ENCODE measurements at regions not wholly inside any gene's neighbourhood (a gene's known extent, or its start where the extent isn't known, plus 50 kb on each side); places are given as distances from the start of the nearest gene placed in this dataset.

DNA sequence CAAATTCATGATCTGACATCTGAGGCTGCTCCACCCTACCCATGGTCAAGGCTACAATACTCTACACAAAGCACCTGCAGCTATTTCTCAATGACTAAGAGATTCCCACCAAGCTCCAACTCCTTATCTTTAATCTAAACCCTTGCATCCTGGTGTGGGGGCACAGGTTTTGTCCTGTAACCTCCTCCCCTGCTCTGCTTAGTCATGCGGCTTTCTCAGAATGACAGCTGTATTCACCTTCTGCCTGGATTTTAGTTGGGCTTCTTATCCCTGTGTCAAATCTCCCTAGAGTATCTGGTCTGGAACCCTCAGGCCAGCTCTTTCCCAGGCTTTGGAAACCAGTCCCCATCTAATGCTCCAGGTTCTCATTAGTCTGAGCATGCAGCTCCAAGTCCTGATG lies 159.0 kb downstream of the BARHL2 start:
- no peak for DNase-seq

DNA sequence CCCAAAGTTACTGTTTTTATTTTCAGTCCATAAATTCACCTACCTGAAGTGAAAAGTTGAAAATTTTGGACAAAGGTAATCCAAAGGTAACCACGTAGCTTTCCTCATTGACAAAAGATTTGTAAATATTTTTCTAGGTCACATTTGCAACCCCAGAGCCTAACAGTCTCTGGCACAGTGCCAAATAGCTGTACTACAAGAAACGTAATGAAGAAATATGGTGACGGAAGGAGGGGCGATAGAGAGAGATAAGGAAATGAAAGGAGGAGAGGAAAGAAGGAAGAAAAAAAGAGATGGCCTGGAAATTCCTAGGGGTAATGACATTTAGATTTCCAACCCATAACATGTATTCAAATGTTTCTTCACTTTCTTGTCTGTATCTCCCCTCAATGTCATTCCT lies 159.4 kb downstream of the BARHL2 start:
- no peak for DNase-seq

DNA sequence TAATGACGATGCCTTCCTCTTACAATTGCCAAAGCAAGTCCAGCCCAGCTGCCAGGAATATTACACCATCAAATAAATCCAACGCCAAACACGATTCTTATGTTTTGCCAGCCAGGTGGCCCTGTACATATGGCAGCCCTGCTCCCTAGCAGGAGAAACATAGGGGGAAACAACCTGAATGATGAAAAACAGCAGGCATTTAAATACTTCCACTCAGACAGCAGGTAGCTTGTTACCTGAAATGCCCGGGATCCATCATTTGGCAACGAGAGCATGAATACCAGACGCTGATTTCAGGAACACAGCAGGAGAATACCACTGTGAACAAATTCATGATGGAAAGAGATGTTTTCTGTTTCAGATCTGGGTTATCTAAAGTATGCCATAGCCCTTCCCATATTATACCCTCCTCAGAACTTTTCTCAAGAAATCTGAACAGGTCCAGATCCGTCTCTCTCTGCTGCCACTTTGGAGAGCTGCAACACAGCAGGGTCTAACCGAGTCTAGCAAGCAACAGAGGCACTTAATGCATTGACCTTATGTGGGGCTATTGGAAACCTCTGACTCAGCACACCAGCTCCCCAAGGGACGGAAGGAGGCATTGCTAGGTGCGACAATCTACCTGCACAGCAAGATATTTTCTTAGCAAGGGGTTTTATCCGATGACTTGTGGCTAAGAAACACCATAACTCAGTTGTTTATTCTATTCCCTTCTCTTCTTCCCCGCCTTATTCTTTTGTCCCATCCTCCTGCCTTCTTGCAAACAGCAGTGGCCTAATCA lies 166.3 kb downstream of the BARHL2 start:
- DNase-seq, result no peak

DNA sequence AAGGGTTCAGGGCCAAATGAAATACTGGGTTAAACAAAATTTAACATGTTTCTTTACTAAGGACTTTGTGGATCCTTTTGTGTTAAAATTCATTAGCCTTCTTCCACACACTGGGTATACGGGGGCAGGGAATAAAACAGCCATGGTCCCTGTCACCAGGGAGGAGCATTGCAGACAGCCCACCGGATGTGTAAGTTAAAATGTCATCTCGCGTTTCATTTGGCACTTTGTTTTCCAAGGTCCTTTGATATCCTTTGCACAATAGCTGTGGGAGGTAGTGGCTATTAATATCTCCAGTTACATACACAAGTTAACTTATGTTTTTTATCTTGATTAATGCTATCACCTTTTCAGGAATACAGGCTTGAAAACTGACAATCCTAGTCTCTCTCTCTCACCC lies 172.7 kb downstream of the BARHL2 start:
- no peak for DNase-seq

DNA sequence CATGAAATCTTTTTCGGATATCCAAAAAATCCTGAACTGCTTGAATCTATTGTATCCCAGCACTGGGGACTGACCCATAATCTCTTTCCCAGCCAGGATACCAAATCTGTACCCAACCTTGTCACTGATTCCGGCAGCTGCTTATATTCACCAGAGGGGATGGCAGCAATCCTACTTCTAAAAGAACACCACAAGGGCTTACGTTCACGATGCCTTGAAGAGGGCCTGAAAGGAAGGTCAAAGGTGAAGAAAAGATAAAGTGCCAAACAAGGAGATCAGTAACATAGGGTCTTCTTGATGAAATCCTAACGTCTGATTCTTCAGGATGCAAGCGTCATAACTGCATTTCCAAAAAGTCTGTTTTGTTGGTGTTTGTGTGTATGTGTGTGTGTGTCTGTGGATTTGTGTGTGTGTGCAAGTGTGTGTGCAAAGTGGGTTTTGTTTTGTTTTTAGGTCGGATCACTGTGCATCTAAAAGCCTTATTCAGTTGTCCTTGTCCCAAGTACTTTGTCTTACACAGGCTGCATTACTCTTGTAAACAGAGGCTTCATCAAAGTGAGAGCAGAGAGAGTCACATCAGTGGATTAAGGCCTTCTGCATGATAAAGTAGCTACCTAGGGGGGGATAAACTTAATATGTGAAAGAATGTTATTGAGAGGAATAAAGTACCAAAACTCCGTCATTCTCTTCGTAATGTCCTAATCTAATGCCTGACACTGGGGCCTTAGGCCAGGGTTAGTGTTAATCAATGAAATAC lies 179.3 kb downstream of the BARHL2 start:
- DNase-seq, result no peak

DNA sequence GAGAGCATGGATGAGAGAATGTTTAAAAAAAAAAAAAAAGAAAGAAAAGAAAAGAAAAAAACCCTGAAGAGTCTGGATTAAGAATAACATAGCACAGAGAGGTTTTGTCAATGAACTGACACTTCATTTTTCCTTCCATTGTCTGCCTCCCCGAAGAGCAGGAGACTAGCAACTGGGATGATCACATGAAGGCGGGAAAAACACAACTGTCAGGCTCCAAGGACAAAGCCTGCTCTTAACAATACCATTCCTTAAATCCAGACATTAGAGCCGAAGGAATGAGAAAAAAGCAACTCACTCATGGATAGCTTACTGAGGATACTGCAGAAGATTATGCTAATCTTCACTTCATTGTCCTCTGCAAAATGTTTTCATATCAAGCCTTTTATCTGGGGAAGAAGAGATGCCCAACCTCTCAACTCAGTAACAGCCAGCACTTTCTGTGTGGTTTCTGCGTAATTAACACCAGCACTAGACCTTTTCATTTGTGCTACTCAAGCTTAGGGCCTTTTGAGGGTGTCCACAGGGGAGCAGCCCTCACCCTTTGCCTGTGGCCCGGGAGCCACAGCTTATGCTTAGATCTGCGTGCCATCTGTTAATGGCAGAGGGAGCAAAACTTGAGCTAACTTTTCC lies 182.3 kb downstream of the BARHL2 start:
- no peak for DNase-seq

DNA sequence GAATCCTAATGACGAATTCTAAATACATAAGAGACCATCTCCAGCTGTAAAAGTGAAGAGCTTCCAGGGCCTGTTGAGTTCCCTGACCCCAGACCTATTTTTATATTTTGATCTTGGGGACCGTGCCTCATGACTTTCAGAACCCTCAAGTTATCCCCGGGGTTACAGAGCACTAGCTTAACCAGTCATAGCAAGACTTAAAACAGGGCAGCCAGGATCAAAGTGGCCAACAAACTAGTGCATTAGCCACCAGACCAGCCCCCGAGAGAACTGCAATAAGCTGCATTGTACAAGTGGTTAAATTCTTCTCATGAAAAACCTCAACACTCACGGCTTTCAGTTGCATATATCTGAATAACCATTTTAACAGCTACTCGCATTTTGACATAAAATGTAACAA lies 183.0 kb downstream of the BARHL2 start:
- DNase-seq, result no peak

DNA sequence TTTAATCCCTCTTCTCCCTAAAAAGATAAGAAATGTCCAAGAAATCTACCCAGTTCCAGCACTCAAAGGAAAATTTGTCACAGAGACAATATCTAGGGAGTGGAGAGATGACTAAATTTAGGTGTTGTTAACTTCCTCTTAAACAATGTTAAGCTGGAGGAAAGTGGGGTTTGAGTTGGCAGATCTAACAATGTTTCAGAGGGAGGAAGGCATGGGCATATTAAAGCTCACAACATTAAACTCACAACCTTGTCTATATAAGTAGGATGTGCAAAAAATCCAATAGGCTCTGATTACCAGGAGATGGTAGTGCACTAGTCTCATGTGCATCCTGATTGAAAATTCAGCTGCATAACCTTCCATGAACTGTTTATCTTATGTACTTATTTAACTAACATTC lies 190.1 kb downstream of the BARHL2 start:
- no peak for DNase-seq

DNA sequence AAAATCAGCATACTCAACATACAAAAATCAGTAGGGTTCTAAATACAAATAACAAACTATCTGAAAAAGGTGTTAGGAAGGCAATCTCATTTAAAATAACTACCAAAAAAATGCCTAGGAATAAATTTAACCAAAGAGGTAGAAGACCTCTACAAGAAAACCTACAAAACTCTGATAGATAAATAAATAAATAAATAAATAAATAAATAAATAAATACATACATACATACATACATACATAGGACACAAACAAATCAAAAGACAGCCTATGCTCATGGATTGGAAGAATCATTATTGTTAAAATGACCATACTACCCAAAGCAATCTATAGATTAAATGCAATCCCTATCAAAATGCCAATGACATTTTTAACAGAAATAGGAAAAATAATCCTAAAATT lies 194.7 kb downstream of the BARHL2 start:
- no peak for DNase-seq

DNA sequence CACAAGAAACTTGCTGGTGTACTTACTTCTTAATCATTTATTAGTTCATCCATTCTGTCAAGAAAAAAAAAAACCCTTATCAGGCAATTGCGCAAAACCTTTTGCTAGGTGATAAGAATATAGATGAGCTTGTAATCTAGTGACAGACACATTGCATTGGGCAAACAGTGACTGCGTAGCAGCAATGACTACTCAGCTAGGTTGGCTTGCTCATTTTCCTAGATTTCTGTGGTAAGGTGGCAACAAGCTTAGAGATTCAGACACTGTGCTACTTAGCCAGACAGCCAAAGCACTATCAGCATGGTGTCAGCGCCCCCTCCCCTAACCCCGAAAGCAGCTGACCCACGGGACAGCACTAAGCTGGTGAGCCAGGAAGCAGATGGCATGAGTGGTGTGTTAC lies 203.1 kb downstream of the BARHL2 start:
- DNase-seq, result no peak

DNA sequence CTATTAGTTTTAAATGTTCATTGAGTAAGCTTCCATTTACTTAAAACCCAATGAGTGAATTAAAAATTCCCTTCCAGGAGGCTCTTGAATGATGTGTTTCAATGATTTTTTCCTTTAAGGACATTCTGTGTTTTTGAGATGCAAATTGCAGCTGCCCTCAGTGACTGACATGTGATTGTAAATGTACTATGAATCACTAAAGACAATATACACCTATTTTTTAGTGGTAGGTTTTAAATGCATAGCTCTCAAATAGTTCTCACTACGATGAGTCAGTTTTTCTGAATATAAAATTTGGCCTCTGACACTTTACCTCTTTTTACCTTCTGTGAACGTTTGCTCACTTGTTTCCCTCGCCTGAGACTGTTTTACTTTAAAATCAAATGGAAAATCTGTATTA lies 204.7 kb downstream of the BARHL2 start:
- DNase-seq, result no peak

DNA sequence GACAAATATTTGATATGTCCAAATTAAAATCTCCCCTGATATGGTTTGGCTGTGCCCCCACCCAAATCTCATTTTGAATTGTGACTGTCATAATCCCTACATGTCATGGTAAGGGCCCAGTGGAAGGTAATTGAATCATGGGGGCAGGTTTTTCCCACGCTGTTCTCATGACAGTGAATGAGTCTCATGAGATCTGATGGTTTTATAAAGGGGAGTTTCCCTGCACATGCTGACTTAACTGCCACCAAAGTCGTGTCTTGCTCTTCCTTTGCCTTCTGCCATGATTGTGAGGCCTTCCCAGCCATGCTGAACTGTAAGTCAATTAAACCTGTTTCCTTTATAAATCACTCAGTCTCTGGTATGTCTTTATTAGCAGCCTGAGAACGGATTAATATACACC lies 207.0 kb downstream of the BARHL2 start:
- no peak for DNase-seq

DNA sequence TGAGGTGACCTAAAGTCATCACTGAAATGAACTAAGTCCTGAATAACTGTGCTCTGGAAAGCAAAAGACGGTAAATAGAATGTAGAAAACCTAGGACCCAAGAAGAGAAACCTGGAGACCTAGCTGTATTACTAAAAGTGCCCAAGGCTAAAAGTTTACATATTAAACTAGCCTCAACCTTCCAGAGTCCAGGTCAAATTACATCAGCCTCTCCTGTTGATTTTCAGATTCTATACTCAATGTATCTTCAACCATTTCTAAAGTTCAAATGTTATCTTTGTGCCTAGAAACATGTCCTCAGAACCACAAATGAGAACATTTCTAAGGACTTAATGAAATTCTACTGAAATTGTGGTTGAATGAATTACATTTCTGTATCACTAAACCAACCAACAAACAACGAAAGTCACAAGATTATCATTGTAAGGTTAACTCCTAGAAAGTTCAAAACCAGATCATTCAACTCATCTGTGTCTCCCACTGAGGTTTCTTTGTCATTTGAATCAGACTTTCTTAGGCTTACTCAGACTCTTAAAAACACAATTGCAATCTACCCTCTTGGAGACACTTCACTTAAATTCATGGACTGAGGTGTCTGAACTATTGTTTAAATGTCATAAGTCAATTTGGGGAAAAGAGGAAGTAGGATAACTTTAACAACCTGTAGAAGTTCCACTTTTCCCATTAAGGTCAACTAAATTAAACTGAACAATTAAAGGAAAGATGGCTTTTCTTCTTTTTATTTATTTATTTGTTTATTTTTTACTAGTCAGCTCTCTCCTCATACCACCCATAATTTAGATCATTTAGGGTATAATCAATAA lies 207.7 kb downstream of the BARHL2 start:
- no peak for DNase-seq

DNA sequence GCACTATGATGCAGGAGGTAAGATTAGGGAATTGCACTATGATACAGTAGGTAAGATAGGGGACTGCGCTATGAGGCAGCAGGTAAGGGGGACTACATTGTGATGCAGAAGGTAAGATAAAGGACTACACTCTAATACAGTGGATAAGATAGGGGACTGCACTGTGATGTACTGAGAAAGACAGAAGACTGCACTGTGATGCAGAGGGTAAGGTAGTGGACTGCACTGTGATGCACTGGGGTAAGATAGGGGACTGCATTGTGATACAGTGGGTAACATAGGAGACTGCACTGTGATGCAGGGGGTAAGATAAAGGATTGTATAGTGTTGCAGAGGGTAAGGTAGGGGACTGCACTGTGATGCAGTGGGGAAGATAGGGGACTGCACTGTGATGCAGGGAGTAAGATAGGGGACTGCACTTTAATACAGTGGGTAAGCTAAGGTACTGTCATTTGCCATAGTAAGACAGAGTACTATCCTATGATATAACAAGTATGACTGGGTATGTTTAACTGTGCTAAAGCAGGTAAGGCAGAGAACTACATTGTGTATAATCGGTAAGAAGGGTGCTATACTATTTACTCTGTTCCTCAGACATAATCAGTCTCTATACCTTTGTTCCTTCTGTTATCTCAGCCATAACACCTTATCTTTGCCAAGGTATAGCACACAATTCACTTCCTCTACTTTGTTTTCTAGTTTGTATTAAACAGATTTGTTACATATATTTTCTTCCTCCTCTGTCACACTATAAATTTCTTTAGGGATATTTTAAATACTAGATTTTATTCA lies 208.5 kb downstream of the BARHL2 start:
- no peak for DNase-seq

DNA sequence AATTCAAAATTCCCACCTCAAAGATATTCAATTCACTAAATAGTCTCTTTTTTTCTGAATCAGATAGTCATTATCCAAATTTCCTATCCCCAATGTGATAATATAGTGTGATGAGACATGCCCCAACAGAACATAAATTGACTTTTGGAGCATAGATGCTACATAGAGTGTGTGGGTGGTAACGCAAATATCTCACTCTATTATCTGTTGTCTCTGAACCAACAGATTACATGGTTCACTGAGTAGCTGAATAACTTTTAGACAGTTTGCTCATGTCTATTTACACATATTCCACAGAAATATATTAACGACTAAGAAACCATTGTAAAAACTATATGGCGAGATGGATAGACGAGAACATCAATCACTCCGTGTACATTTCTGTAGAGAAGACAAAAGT lies 209.9 kb downstream of the BARHL2 start:
- no peak for DNase-seq

DNA sequence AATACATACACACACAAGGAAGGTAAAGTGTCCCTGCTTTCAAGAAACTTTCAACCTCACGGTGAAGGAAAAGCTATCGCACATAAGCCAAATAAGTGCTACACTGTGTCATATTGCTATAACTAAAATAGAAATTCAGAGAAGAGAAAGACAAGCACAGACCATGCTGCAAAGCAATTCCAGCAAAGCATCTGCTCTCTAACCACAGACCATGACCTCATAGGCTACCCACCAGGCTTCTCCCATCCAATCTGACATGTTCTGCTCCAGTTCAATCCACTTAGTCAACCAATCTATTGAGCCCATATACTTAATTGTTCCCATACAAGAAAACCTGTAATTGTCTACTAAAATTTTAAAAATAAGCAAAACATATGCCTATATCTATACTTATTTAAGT lies 211.3 kb downstream of the BARHL2 start:
- DNase-seq, result no peak

DNA sequence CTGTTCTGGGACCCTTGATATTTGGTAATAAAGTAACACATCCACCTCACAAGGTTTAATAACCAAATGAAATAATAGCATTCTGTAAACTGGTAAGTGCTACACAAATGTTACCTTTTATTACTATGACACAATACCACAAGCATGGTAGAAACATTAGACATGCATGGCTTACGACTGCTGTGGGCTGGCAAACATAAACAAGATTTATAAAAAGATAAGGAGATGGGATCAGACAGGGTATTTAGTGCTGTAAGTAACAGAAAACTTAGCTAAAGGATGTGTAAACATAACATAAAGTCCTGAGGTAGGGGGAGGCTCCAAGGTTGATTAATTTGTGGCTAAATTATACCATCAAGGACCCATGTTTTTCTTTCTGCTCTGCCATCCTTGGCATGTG lies 212.6 kb downstream of the BARHL2 start:
- DNase-seq, result no peak

DNA sequence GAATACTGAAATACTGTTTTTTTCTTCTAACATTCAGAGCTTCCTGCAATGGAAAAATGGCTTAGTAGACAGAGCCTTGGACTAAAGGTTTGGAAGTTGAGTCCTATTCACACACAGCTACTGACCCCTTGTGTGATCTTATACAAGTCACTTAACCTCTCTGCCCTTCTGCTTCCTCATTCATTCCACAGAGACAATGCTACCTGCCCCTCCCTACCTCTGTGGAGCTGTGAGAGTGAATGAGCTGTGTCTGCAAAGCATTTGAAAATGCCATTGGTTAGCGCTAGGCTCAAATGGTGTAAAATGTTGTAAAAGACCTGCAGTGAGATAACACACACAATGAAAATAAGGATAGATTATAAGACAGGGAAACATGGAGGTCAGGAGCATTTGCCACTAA lies 214.4 kb downstream of the BARHL2 start:
- no peak for DNase-seq

DNA sequence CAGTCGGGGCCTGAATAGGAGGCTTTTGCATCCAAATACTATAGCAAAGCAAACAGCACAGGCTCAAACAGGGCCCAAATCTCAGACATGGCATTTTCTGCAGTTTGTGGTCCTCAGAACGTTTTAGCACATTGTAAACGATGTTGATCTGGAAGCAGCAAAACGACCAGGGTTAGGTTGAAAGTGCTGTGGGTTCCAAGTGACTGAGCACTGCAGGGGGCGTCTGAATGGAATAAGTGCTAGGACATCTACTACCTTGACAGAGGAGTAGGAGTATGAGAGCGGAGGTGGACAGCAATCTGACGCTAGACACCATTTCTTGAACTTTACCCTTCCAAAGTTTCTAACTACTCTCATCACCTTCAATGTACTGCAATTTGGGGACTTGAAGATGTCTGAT lies 214.9 kb downstream of the BARHL2 start:
- DNase-seq, result no peak

DNA sequence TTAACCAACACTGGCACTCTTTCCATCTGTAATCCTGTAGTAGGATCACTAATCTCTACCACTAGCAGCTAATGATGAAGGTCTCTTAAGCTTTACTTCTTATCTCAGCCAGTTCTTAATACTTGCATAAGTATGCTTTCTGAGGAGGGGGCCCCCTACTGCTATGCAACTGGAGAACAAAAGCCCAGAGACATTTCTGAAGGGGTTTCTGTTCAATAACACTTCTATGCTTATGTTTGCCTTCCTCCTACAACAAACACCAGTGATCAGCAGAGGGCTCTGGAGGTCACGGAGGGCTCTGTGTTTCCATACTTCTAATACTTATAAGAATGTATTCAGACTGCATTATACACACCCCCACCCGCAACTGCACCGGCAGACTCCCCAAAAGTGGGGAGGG lies 215.8 kb downstream of the BARHL2 start:
- DNase-seq, result peak; percentile 0

DNA sequence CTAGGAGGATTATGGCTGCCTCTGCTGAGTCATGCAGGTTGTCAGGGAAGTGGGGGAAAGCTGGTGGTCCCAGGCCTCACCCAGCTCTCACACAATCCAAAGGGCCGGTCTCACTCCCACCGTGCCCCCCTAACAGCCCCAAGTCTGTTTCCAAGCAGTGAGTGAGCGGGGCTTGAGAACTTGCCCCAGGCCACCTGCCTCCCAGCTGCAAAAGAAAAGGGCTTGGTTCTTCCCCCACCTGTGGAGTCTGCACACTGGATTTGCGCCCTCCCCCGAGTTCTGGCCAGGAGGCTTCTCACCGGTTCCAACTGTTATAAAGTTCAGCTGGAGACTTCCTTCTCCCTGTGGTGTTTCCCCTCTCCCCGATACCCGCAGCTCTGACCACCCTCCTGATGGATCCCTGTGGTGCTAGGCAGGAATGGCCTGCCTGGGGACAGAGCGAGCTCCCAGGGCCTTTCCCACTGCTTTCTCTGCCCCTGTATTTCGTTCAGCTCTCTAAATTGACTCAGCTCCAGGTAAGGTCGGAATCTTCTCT lies 222.3 kb downstream of the BARHL2 start:
- DNase-seq, result no peak

DNA sequence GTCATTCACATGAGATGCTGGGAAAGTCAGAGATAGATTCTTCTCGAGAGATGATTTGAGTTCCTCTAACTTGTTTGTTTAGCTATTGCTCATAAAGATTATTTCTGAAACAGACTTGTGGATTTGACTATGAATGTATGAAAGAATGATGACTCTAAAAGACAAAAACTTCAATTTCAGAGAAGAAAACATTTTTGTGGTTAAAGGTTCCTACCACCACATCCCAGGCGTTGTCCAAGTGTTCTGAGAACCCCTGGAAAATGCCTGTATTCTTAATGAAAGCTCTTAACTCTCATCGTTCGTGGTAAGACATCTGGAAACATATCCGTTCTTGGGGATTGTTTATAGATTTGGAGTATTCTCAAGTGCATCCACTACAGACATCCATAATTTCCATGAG lies 228.7 kb downstream of the BARHL2 start:
- no peak for DNase-seq
